GM21390 (cell line): ENCODE measurements at regions not wholly inside any gene's neighbourhood (a gene's known extent, or its start where the extent isn't known, plus 50 kb on each side); places are given as distances from the start of the nearest gene placed in this dataset.
"Not testable (repeated sequence)": the region's sequence is repeated elsewhere in the genome, so short reads cannot be mapped to it uniquely, and the experiment has no call there.

Experiments
- ATAC-seq: cut with Tn5 transposase; IDR thresholded peaks from one replicate; pipeline ENCODE4 v1.9.1; 2021; ENCODE audit not compliant: unreplicated experiment

GRCh38 chrX:122269243-122269781 is 914.8 kb upstream of the GRIA3 start:
- no peak for ATAC-seq

GRCh38 chrX:122270809-122271494 is 913.1 kb upstream of the GRIA3 start:
- no peak for ATAC-seq

- no peak for ATAC-seq
These were observed 912.1 kb upstream of the GRIA3 start for GRCh38 chrX:122272011-122272410.

- ATAC-seq, result no peak
These were observed 904.3 kb upstream of the GRIA3 start for GRCh38 chrX:122279746-122280145.

- ATAC-seq, result not testable (repeated sequence)
These were observed 884.3 kb upstream of the GRIA3 start for GRCh38 chrX:122299822-122300221.

- ATAC-seq, result no peak
These were observed 882.6 kb upstream of the GRIA3 start for GRCh38 chrX:122301491-122301890.

GRCh38 chrX:122303761-122304160 is 880.3 kb upstream of the GRIA3 start:
- ATAC-seq, result no peak

GRCh38 chrX:122344816-122345215 is 839.3 kb upstream of the GRIA3 start:
- no peak for ATAC-seq

GRCh38 chrX:122363112-122363795 is 820.8 kb upstream of the GRIA3 start:
- ATAC-seq, result no peak

- not testable (repeated sequence) for ATAC-seq
These were observed 808.5 kb upstream of the GRIA3 start for GRCh38 chrX:122375533-122375932.

- ATAC-seq, result no peak
These were observed 795.1 kb upstream of the GRIA3 start for GRCh38 chrX:122389005-122389404.

- ATAC-seq, result no peak
These were observed 765.3 kb upstream of the GRIA3 start for GRCh38 chrX:122418758-122419157.

GRCh38 chrX:122421434-122422121 is 762.5 kb upstream of the GRIA3 start:
- ATAC-seq, result no peak

- ATAC-seq, result no peak
These were observed 761.5 kb upstream of the GRIA3 start for GRCh38 chrX:122422547-122422946.

GRCh38 chrX:122434942-122435341 is 749.1 kb upstream of the GRIA3 start:
- ATAC-seq, result no peak

GRCh38 chrX:122439831-122440230 is 744.2 kb upstream of the GRIA3 start:
- no peak for ATAC-seq

GRCh38 chrX:122440832-122441231 is 743.2 kb upstream of the GRIA3 start:
- no peak for ATAC-seq

GRCh38 chrX:122441451-122441850 is 742.6 kb upstream of the GRIA3 start:
- ATAC-seq, result no peak

- ATAC-seq, result no peak
These were observed 738.6 kb upstream of the GRIA3 start for GRCh38 chrX:122445466-122445865.

GRCh38 chrX:122464341-122464740 is 719.7 kb upstream of the GRIA3 start:
- ATAC-seq, result no peak

GRCh38 chrX:122475306-122475705 is 708.8 kb upstream of the GRIA3 start:
- no peak for ATAC-seq

- no peak for ATAC-seq
These were observed 683.5 kb upstream of the GRIA3 start for GRCh38 chrX:122500556-122500955.
